Stimulated activated naive CD8-positive, alpha-beta T cell treated with anti-CD3 and anti-CD28 coated beads, Interleukin-15, Interleukin-2, amounts not matched to agents 100 ng/mL and 50 ng/mL, for 24 hours (primary cell): ENCODE measurements at regions not wholly inside any gene's neighbourhood (a gene's known extent, or its start where the extent isn't known, plus 50 kb on each side); places are given as distances from the start of the nearest gene placed in this dataset.
A peak's percentile ranks its signal among the peaks of the same experiment; 100 is the strongest.
"Not testable (repeated sequence)": the region's sequence is repeated elsewhere in the genome, so short reads cannot be mapped to it uniquely, and the experiment has no call there.

Source experiments
- H3K27ac Mint-ChIP-seq: one replicate; pipeline ENCODE4 v1.8.0; 2021; ENCODE audit warnings: mild to moderate bottlenecking, mixed read lengths
- H3K27me3 Mint-ChIP-seq: one replicate; pipeline ENCODE4 v1.8.0; 2021; ENCODE audit warnings: mixed read lengths
- H3K36me3 Mint-ChIP-seq: one replicate; pipeline ENCODE4 v1.8.0; 2021; ENCODE audit warnings: low read depth, mixed read lengths
- H3K4me1 Mint-ChIP-seq: one replicate; pipeline ENCODE4 v1.8.0; 2021; ENCODE audit warnings: low read depth, mixed read lengths
- H3K4me3 Mint-ChIP-seq: one replicate; pipeline ENCODE4 v1.8.0; 2021; ENCODE audit warnings: mild to moderate bottlenecking, mixed read lengths
- H3K9me3 Mint-ChIP-seq: one replicate; pipeline ENCODE4 v1.8.0; 2021; ENCODE audit warnings: mixed read lengths

- Mint-ChIP-seq H3K36me3 (no peaks in the 10 kb centered on the region), H3K27ac (no peak overlapping the region), H3K4me1 (no peaks in the 10 kb centered on the region), H3K27me3 (peaks cover 19% of the 10 kb centered on the region), H3K4me3 (no peak overlapping the region), H3K9me3 (peaks cover 10% of the 10 kb centered on the region)
Measured at GRCh38 chr1:241447031-241447644, 72.4 kb downstream of the FH start.

GRCh38 chr1:241444836-241445235 is 74.7 kb downstream of the FH start:
- H3K4me1 Mint-ChIP-seq, result no peaks in the 10 kb centered on the region
- H3K4me3 Mint-ChIP-seq, result no peak overlapping the region
- peaks cover 19% of the 10 kb centered on the region for H3K27me3 Mint-ChIP-seq
- H3K9me3 Mint-ChIP-seq, result peaks cover 10% of the 10 kb centered on the region
- H3K36me3 Mint-ChIP-seq, result no peaks in the 10 kb centered on the region
- no peak overlapping the region for H3K27ac Mint-ChIP-seq

- H3K4me3 Mint-ChIP-seq, result no peak overlapping the region
- no peak overlapping the region for H3K27ac Mint-ChIP-seq
- H3K9me3 Mint-ChIP-seq, result peaks cover 10% of the 10 kb centered on the region
- no peaks in the 10 kb centered on the region for H3K36me3 Mint-ChIP-seq
- peaks cover 22% of the 10 kb centered on the region for H3K27me3 Mint-ChIP-seq
- no peaks in the 10 kb centered on the region for H3K4me1 Mint-ChIP-seq
Measured at GRCh38 chr1:241443561-241443960, 76.0 kb downstream of the FH start.

- Mint-ChIP-seq H3K27ac (no peak overlapping the region), H3K4me1 (no peaks in the 10 kb centered on the region), H3K9me3 (peaks cover 10% of the 10 kb centered on the region), H3K27me3 (peaks cover 20% of the 10 kb centered on the region), H3K4me3 (no peak overlapping the region), H3K36me3 (no peaks in the 10 kb centered on the region)
Measured at GRCh38 chr1:241442686-241443085, 76.9 kb downstream of the FH start.

- Mint-ChIP-seq H3K36me3 (no peaks in the 10 kb centered on the region), H3K27me3 (peaks cover 14% of the 10 kb centered on the region), H3K9me3 (peaks cover 10% of the 10 kb centered on the region), H3K4me1 (no peaks in the 10 kb centered on the region), H3K4me3 (no peak overlapping the region), H3K27ac (no peak overlapping the region)
Measured at GRCh38 chr1:241440904-241441303, 78.7 kb downstream of the FH start.

- H3K4me3 Mint-ChIP-seq, H3K4me1 Mint-ChIP-seq, H3K9me3 Mint-ChIP-seq, H3K27me3 Mint-ChIP-seq, H3K27ac Mint-ChIP-seq, H3K36me3 Mint-ChIP-seq: not testable (repeated sequence)
Measured at GRCh38 chr1:241438686-241439085, 80.9 kb downstream of the FH start.

GRCh38 chr1:241432241-241432640 is 75.2 kb upstream of the RGS7 start:
- Mint-ChIP-seq H3K36me3 (no peaks in the 10 kb centered on the region), H3K9me3 (peaks cover 4% of the 10 kb centered on the region), H3K27ac (no peak overlapping the region), H3K4me1 (no peaks in the 10 kb centered on the region), H3K4me3 (no peak overlapping the region), H3K27me3 (peaks cover 22% of the 10 kb centered on the region)

GRCh38 chr1:241425091-241425490 is 68.1 kb upstream of the RGS7 start:
- H3K27ac Mint-ChIP-seq, H3K4me1 Mint-ChIP-seq, H3K9me3 Mint-ChIP-seq, H3K36me3 Mint-ChIP-seq: not testable (repeated sequence)
- peak overlapping the region; percentile 57 for H3K4me3 Mint-ChIP-seq
- H3K27me3 Mint-ChIP-seq, result peaks cover 73% of the 10 kb centered on the region

- Mint-ChIP-seq H3K4me1 (peaks cover 7% of the 10 kb centered on the region), H3K36me3 (no peaks in the 10 kb centered on the region), H3K9me3 (peaks cover 4% of the 10 kb centered on the region), H3K27ac (no peak overlapping the region), H3K27me3 (peaks cover 70% of the 10 kb centered on the region), H3K4me3 (peak overlapping the region; percentile 57)
Measured at GRCh38 chr1:241424480-241424971, 67.5 kb upstream of the RGS7 start.

- Mint-ChIP-seq H3K36me3 (no peaks in the 10 kb centered on the region), H3K9me3 (peaks cover 4% of the 10 kb centered on the region), H3K27me3 (peaks cover 66% of the 10 kb centered on the region), H3K4me1 (peaks cover 7% of the 10 kb centered on the region), H3K27ac (no peak overlapping the region), H3K4me3 (peak overlapping the region; percentile 57)
Measured at GRCh38 chr1:241423541-241424479, 66.8 kb upstream of the RGS7 start.

- Mint-ChIP-seq H3K4me1 (peaks cover 7% of the 10 kb centered on the region), H3K27me3 (peaks cover 58% of the 10 kb centered on the region), H3K27ac (no peak overlapping the region), H3K36me3 (no peaks in the 10 kb centered on the region), H3K9me3 (no peaks in the 10 kb centered on the region), H3K4me3 (no peak overlapping the region)
Measured at GRCh38 chr1:241422470-241422869, 65.5 kb upstream of the RGS7 start.

- Mint-ChIP-seq H3K4me3 (no peak overlapping the region), H3K4me1 (peaks cover 5% of the 10 kb centered on the region), H3K9me3 (no peaks in the 10 kb centered on the region), H3K27ac (no peak overlapping the region), H3K36me3 (no peaks in the 10 kb centered on the region), H3K27me3 (peaks cover 40% of the 10 kb centered on the region)
Measured at GRCh38 chr1:241419986-241420385, 63.0 kb upstream of the RGS7 start.

GRCh38 chr1:241417258-241417657 is 60.3 kb upstream of the RGS7 start:
- Mint-ChIP-seq H3K4me1 (no peaks in the 10 kb centered on the region), H3K4me3 (no peak overlapping the region), H3K9me3 (no peaks in the 10 kb centered on the region), H3K27me3 (peaks cover 30% of the 10 kb centered on the region), H3K36me3 (no peaks in the 10 kb centered on the region), H3K27ac (no peak overlapping the region)

GRCh38 chr1:241413974-241414373 is 57.0 kb upstream of the RGS7 start:
- no peaks in the 10 kb centered on the region for H3K4me1 Mint-ChIP-seq
- H3K27me3 Mint-ChIP-seq, result peaks cover 18% of the 10 kb centered on the region
- H3K36me3 Mint-ChIP-seq, result no peaks in the 10 kb centered on the region
- H3K27ac Mint-ChIP-seq, result no peak overlapping the region
- H3K4me3 Mint-ChIP-seq, result no peak overlapping the region
- no peaks in the 10 kb centered on the region for H3K9me3 Mint-ChIP-seq

- no peak overlapping the region for H3K4me3 Mint-ChIP-seq
- H3K27me3 Mint-ChIP-seq, result peaks cover 20% of the 10 kb centered on the region
- H3K9me3 Mint-ChIP-seq, result no peaks in the 10 kb centered on the region
- H3K36me3 Mint-ChIP-seq, result no peaks in the 10 kb centered on the region
- no peak overlapping the region for H3K27ac Mint-ChIP-seq
- no peaks in the 10 kb centered on the region for H3K4me1 Mint-ChIP-seq
Measured at GRCh38 chr1:241413386-241413785, 56.4 kb upstream of the RGS7 start.
